ENCODE measurements at regions not wholly inside any gene's neighbourhood (a gene's known extent, or its start where the extent isn't known, plus 50 kb on each side); places are given as distances from the start of the nearest gene placed in this dataset.
"Not testable (repeated sequence)": the region's sequence is repeated elsewhere in the genome, so short reads cannot be mapped to it uniquely, and the experiment has no call there.

DNA sequence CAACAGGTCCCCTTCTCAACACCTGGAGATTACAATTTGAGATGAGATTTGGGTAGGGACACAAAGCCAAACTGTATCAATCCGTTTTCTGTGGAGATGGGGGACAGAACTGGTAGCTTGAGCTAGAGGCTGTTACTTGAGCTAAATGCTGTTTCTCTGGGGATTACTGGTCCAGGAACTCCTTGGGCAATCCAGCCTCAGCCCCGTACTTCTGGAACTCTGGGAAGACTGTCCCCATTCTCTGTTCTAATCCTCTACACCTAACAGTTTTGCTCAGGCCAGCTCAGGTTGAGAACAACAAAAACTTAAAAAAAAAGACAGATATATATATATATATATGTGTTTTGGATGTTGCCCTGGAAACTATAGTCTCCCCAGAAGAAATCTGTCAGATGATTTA lies 255.0 kb downstream of the GOLGA6L6 start:
- not testable (repeated sequence) for DNase-seq (ENCODE audit: low read depth)

DNA sequence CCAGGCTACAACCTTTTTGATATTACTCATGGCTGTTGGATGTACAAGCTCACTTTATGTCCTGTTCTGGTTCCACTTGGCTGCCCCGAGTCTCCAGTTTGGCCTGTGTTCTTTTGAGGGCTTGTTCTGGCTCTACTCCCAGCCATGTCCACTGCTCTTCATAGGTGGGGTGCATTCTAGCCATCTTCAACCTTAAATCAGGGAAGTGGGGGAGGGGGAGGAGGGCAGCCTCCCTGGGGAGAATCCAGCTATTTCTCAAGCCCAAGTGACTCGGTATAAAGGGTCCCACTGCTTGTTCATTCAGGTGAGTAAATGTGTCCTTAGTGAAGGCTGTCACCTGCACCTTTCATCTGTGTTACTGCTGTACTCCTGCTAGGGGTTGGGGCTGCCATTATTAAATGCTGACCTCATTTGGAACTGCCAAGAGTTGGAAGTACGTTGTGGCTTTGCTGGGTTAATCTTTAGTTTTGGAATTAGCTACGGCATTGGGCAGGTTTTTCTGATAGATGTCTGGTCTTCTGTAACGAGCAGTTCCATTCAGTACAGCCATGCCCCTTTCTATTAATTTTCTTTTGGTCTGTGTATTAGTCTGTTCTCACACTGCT lies 255.8 kb downstream of the GOLGA6L6 start:
- DNase-seq (ENCODE audit: low read depth) = not testable (repeated sequence)

DNA sequence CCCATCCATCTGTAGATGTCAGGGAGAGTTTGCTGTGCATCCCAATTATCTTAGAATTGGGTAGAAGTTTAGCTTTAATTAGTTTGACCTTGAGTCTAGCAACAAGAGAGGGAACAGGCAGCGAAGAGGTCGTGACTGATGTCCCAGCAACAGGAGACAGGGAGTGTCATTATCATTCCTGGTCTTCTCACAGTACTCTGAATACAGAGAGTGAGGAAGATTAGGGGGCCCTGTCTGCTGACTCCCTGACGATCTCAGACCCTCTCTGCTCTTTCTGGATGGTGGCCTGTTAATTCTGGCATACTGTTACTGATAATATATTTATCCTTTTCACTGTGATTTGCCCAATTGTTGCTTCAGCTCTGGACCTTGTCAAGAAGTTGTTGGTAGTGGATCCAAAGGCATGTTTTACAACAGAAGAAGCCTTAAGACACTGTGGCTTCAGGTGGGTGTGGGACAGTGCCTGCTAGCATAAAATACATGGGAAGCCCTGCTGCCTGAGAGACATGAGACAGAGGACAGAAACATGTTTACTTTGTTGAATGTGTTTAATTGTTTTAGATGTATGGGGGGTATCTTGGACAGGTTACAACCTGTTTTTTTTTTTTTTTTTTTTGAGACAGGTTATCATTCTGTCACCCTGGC lies 256.6 kb downstream of the GOLGA6L6 start:
- DNase-seq (ENCODE audit: low read depth) = not testable (repeated sequence)

DNA sequence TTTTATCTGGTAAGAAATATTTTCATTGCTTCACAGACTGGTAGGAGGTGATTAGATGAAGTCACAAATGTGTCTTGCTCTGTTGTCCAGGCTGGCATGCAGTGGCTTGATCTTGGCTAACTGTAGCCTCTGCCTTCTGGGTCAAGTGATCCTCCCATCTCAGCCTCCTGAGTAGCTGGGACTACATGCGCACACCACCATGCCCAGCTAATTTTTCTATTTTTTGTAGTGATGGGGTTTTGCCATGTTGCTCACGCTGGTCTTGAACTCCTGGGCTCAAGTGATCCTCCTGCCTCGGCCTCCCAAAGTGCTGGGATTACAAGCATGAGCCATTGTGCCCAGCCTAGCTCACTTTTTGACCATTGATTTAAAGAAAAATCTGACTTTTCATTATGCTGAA lies 257.9 kb downstream of the GOLGA6L6 start:
- DNase-seq (ENCODE audit: low read depth) = not testable (repeated sequence)

DNA sequence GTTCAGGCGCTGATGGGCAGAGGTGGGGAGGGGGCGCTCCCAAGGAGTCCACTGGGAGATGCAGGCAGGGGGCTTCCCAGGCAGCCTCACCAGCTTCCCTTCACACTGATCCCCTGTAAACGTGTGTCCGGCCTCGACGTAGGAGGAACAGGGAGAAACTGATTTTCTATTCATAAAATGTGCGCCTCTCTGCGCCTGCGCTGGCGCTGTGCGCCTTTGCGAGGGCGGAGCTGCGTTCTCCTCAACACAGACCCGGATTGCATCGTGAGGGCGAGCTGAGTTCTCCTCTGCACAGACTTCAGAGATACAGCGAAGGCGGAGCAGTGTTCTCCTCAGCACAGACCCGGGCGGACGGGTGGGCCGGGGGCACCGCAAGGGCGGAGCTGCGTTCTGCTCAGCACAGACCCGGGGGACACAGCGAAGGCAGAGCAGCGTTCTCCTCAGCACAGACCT lies 259.1 kb downstream of the GOLGA6L6 start:
- DNase-seq (ENCODE audit: low read depth) = not testable (repeated sequence)

DNA sequence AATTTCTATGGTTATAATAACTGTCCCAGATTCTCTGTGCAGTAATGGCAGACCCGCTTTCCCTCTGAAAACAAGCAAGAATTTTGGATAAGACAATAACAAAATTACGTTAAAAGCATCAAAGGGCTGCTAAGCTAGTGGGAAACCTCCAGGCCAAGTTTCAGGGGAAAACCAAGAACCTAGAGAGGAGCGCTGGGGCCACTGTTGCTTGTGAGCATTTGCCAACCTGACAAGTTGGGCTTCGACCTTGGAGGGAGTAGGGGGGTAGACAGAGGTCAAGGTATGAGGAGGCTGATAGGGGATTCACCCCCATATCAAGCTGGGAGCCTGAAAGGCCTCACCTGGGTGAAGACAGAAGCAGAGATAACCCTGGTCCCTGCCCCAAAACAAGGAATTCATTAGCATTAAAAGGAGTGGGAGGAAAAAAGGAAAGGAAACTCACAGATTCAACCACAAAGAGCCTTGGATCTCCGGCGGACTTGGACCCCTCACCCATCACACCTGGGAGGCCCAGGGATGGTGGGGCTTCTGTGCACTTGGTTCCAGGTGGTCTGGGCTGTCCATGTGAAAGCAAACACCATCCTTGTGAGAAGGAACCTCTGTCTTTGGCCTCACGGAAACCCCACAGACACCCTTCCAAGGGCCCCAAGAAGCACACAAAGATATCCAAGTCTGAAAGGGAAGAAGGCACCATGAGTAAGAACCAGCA lies 259.9 kb downstream of the GOLGA6L6 start:
- DNase-seq (ENCODE audit: low read depth) = not testable (repeated sequence)

DNA sequence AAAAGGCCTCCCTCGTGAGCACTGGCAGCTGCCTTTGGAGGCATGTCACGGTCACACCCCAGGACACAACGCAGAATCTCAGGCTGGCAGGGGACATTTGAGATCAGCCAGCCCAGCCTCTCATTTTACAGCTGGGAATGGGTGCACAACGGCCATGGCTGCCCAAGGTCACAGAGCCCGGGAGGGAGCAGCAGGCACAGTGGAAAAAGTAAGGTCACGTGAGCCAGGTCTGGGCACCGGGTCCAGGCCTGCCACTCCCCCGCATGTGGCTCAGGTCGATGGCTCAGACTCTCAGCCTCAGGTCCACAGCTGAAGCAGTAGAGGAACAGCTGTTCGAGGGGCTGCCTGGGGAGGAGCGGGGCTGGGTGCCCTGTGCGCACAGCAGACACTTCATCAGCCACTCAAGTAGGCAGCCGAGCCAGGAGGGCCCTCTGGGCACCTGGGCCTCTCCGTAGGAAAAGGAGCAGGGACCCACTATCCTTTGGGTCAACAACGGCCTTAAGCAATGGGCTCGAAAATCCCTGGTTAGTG lies 260.6 kb downstream of the GOLGA6L6 start:
- DNase-seq (ENCODE audit: low read depth) = no peak

DNA sequence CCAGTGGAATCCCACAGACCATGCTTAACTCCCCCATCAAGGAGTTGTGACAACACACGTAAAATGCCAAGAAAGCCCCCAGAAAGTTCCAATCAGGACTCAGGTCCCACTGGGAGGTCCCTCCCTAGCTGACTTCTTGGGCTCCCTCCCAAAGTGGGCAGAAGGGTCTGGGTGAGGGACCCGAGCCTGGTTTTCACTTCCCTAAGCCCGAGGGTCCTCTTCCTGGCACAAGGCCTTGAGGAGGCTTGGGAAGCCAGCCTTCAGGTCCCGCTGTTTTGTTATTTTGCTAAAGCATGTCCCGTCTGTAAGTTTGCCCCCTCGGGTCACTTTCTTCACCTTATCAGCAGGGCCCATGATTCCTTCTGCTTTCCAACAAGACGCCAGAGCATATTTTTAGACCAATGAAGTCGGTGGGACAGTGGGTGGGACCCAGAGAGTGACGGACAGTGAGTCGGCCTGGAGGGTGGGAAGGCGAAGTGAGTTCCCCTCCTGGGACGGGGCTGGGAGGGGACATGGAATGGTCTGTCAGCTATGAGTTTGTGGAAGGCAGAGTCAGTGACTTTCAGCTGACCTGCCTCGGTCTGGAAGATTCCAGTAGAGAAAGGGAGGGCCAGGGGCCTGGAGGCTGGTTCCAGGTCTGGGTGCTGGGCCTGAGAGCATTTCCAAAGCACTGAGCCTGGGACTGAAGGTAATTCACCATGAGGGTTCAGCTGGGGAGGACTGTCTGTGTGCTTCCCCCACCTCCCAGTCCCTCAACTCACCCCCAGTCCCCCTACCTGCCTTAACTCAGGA lies 261.3 kb downstream of the GOLGA6L6 start:
- not testable (repeated sequence) for DNase-seq (ENCODE audit: low read depth)

DNA sequence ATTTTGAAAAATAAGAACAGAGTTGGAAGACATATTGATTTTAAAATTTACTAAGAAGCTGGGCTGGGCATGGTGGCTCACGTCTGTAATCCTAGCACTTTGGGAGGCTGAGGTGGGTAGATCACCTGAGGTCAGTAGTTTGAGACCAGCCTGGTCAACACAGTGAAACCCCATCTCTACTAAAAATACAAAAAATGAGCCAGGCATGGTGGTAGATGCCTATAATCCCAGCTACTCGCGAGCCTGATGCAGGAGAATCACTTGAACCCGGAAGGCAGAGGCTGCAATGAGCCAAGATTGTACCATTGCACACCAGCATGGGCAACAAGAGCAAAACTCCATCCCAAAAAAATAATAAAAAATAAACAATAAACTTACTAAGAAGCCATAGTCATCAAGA lies 262.5 kb downstream of the GOLGA6L6 start:
- not testable (repeated sequence) for DNase-seq (ENCODE audit: low read depth)

DNA sequence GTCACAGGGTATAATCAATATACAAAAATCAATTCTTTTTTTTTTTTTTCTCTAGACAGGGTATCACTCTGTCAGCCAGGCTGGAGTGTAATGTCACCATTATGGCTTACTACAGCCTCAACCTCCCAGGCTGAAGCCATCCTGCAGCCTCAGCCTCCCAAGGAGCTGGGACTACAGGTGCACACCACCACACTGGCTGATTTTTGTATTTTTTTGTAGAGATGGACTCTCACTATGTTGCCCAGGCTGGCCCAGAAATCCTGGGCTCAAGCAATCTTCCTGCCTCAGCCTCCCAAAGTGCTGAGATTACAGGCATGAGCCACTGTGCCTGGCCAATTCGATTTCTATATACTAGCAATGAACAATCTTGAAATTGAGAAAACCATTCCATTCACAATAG lies 263.2 kb downstream of the GOLGA6L6 start:
- DNase-seq (ENCODE audit: low read depth) = not testable (repeated sequence)

DNA sequence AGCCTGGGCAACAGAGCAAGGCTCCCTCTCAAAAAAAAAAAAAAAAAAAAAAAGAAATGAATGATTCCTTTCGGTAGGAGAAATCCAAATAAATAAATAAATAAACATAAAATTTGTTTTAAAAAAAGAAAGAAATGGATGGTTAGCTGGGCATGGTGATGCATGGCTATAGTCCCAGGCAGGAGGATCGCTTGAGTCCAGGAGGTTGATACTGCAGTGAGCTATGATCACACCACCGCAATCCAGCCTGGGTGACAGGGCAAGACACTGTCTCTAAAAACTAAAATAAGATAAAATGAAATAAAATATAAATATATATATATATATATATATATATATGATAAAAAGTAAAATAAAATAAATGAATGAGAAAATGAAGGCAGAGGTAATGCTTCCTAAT lies 264.1 kb downstream of the GOLGA6L6 start:
- DNase-seq (ENCODE audit: low read depth) = not testable (repeated sequence)

DNA sequence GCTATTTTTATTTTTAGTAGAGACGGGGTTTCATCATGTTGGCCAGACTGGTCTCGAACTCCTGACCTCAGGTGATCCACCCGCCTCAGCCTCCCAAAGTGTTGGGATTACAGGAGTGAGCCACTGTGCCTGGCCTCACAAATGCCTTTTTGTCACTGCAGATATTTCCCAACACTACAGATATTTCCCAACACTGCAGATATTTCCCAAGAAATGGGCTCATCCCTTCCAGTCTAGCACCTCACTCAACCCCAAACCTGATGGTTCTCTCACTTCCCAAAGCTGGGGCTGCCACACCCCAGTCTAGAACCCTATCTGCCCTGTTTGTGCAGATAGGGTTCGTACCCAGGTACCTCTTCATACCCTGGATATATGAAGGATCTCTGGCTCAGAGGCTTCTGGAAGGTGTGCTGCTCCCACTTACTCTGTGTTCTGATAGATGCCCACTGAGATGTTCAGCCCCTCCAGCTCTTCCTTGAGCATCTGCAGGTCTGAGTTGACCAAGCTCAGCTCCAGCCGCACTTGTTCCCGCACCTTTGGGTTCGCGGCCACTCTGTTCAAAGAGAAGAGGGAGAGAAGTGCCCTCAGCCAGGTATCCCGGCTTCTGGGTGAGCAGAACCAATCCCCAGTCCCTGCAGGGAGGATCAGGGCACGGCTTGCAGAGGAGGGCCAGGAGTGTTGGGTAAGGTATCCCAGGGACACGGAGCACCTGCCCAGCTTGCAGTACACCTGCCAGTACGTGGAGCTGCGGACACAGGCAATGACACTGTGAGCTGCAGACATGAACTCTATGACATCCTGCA lies 265.1 kb downstream of the GOLGA6L6 start:
- DNase-seq (ENCODE audit: low read depth) = not testable (repeated sequence)

DNA sequence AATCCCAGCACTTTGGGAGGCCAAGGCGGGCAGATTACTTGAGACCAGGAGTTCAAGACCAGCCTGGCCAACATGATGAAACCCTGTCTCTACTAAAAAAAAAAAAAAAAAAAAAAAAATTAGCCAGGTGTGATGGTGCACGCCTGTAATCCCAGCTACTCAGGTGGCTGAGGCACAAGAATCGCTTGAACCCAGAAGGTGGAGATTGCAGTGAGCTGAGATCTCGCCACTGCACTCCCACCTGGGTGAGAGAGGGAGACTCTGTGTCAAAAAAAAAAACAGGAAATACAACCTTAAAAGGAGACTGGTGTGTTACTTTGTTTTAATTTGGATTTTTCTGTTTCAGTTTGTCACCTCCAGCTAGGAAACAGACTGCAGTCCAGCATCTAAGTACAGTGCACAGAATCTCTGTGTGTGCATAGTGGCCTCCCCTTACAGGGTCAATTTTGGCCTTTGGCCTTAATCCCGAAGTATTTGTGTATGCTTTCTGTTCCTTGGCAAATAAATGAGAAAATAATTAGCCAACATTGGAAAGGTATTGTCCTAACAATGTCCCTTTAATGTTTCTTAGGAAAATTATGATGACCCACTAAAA lies 266.1 kb downstream of the GOLGA6L6 start:
- not testable (repeated sequence) for DNase-seq (ENCODE audit: low read depth)

DNA sequence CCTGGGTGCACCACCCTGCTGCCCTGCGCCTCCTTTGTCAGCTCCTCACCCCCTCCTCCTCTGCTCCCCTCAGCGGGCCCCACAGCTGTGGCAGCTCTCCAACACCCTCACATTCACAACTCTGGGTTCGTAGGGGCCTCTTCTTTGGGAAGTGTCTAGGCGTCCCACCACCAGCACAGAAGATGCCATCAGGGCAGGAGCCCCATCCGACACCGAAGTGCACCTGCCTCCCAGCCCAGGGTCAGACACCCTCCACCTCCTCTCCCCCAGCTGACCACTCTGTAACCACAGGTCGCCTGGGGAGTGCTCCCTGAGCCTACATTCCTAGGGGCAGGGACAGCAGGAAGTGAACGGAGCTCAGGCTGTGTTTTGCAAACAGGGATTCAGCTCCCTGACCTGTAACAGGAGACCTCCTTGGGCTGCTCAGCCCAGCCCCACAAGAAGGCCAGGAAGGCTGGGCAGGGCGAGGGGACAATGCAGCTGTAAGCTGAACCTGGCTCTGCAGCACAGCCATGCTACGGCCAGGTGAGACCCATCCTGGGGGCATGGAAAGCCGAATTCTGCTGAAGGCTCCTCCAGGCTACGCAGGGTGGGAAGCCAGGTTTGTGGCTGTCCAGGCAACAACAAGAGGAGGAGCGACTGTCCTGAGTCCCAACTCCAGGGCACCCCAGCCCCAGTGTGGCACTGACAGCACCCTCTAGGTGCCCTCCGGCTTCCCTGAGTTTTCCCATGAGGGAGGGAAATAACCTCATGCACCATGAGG lies 269.0 kb downstream of the GOLGA6L6 start:
- DNase-seq (ENCODE audit: low read depth) = no peak

DNA sequence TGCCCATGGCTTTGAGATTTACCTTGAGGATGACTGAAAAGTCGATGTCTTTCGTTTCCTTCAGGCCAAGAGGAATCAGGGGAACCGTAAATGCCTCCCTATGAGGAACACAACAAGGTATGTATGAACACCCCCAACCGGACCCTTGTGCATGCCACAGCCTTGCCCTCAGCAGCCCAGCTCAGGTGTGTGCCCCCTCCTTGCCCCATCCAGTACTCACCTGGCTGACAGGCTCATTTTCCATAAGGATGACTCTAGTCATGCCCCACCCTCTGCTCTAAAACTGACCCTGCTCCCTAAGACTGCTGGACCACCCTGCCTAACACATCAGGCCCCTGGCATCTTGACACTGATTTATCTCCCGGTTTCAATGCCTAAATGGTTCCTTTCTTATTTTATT lies 270.0 kb downstream of the GOLGA6L6 start:
- DNase-seq (ENCODE audit: low read depth) = no peak

DNA sequence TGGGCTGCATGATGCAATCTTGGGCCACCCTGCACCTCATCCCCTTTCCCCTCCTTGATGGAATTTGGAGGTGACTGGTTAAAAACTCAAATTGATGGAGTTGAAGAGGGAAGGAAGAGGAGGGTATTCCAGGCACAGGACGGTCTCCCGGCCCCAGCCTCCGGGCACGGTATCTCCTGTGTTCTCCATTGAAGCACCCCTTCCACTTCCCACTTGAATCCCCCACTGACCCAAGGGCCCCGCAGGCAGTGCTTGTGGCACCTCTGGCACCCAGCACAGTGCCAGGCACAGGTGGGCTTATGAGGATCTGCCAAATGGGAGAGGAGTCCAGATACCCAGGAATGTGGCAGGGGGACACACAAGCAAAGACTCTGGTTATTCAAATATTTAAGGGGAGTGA lies 271.6 kb downstream of the GOLGA6L6 start:
- DNase-seq (ENCODE audit: low read depth) = not testable (repeated sequence)

DNA sequence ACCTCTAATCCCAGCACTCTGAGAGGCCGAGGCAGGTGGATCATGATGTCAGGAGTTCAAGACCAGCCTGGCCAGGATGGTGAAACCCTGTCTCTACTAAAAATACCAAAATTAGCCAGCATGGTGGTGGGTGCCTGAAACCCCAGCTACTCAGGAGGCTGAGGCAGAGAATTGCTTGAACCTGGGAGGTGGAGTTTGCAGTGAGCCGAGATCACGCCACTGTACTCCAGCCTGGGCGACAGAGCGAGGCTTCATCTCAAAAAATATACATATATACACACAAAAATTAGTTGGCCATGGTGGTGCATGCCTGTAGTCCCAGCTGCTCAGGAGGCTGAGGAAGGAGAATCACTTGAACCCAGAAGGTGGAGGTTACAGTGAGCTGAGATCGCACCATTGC lies 273.6 kb downstream of the GOLGA6L6 start:
- DNase-seq (ENCODE audit: low read depth) = not testable (repeated sequence)

DNA sequence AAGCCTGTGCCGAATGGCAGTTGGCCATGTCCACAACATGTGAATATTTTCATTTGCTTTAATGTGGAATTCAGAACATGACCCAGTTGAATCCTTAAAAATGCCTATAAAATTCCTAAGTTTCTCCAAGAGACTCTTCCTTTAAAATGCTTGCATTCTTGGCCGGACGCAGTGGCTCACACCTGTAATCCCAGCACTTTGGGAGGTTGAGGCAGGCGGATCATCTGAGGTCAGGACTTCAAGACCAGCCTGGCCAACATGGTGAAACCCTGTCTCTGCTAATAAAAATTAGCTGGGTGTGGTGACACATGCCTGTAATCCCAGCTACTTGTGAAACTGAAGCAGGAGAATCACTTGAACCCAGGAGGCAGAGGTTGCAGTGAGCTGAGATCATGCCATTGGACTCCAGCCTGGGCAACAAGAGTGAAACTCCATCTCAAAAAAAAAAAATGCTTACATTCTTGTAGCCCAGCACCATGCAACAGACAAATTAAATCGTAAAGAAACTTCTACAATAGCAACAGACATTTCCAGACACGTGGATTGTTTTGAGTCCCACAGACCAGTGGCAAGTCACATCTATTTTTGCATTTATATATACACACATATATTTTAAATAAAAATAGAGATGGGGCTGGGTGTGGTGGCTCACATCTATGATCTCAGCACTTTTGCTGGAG lies 274.4 kb downstream of the GOLGA6L6 start:
- not testable (repeated sequence) for DNase-seq (ENCODE audit: low read depth)

DNA sequence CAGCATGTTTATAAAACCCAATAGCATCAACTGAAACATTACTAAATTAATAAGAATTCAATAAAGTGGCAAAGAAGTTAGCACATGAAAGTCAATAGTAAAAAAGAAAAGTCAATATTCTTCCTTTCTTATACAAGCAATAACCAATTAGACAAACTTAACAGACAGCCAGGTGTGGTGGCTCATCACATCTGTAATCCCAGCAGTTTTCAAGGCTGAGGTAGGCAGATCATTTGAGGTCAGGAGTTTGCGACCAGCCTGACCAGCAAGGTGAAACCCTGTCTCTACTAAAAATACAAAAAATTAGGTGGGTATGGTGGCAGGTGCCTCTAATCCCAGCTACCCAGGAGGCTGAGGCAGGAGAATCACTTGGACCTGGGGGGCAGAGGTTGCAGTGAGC lies 275.9 kb downstream of the GOLGA6L6 start:
- not testable (repeated sequence) for DNase-seq (ENCODE audit: low read depth)
